MM.1S (cell line): ENCODE measurements at regions not wholly inside any gene's neighbourhood (a gene's known extent, or its start where the extent isn't known, plus 50 kb on each side); places are given as distances from the start of the nearest gene placed in this dataset.
"Not testable (repeated sequence)": the region's sequence is repeated elsewhere in the genome, so short reads cannot be mapped to it uniquely, and the experiment has no call there.

Experiments
- DNase-seq: peaks from one replicate; pipeline ENCODE4 v3.0.0-alpha.2; 2015
- H2AFZ ChIP-seq: fragments of 300-600 bp; sonication (generic); 2 replicates; pipeline ENCODE4 v1.6.0; 2016; ENCODE audit warnings: antibody characterized with exemption, low read length
- H3F3A ChIP-seq: fragments of 300-600 bp; sonication (generic); 2 replicates; pipeline ENCODE4 v1.6.1; 2016; ENCODE audit warnings: mild to moderate bottlenecking, antibody characterized with exemption, low read length, moderate library complexity, mixed read lengths; ENCODE audit not compliant: insufficient read depth
- H3K27ac ChIP-seq: fragments of 300-600 bp; sonication (generic); 2 replicates; pipeline ENCODE4 v1.5.1; 2016; ENCODE audit warnings: mild to moderate bottlenecking, low read length
- H3K27me3 ChIP-seq: fragments of 300-600 bp; sonication (generic); replicated peaks from 2 replicates; pipeline ENCODE4 v1.6.0; 2016; ENCODE audit warnings: low read length; ENCODE audit not compliant: insufficient read depth
- H3K36me3 ChIP-seq: fragments of 300-600 bp; sonication (generic); replicated peaks from 2 replicates; pipeline ENCODE4 v1.6.1; 2016; ENCODE audit warnings: mild to moderate bottlenecking, low read length, mixed read lengths; ENCODE audit not compliant: insufficient read depth
- H3K4me1 ChIP-seq: fragments of 300-600 bp; sonication (generic); 2 replicates; pipeline ENCODE4 v1.6.1; 2016; ENCODE audit warnings: low read length, mixed read lengths
- H3K4me2 ChIP-seq: fragments of 300-600 bp; sonication (generic); 2 replicates; pipeline ENCODE4 v1.6.0; 2016; ENCODE audit warnings: low read depth, low read length
- H3K4me3 ChIP-seq: fragments of 300-600 bp; sonication (generic); 2 replicates; pipeline ENCODE4 v1.5.1; 2016; ENCODE audit warnings: low read length, mixed read lengths
- H3K79me2 ChIP-seq: fragments of 300-600 bp; sonication (generic); 2 replicates; pipeline ENCODE4 v1.6.1; 2016; ENCODE audit warnings: mixed run types, low read length, mixed read lengths
- H3K9ac ChIP-seq: fragments of 300-600 bp; sonication (generic); 2 replicates; pipeline ENCODE4 v1.6.1; 2016; ENCODE audit warnings: low read length, mixed read lengths
- H3K9me2 ChIP-seq: fragments of 300-600 bp; sonication (generic); replicated peaks from 2 replicates; pipeline ENCODE4 v1.6.1; 2016; ENCODE audit warnings: mild to moderate bottlenecking, low read length, mixed read lengths; ENCODE audit not compliant: insufficient read depth
- H3K9me3 ChIP-seq: fragments of 300-600 bp; sonication (generic); replicated peaks from 2 replicates; pipeline ENCODE4 v1.6.1; 2016; ENCODE audit warnings: mild to moderate bottlenecking, low read length, mixed read lengths; ENCODE audit not compliant: insufficient read depth
- H4K20me1 ChIP-seq: fragments of 300-600 bp; sonication (generic); 2 replicates; pipeline ENCODE4 v1.6.1; 2016; ENCODE audit warnings: mild to moderate bottlenecking, low read length, moderate library complexity, mixed read lengths; ENCODE audit not compliant: insufficient read depth
- EZH2 ChIP-seq: fragments of 300-600 bp; sonication (generic); optimal IDR thresholded peaks from 2 replicates; pipeline ENCODE3; 2017; ENCODE audit warnings: low read depth, mild to moderate bottlenecking, antibody characterized with exemption, low read length, mixed read lengths
- EZH2phosphoT487 ChIP-seq: fragments of 300-600 bp; sonication (generic); IDR thresholded peaks from 2 replicates; pipeline ENCODE4 v1.6.1; 2018; ENCODE audit warnings: antibody characterized with exemption, low read length
- TF ChIP-seq, protein P1 (sequence below): fragments of 300-600 bp; sonication (generic); IDR thresholded peaks from 2 replicates; pipeline ENCODE4 v1.5.1; 2016; ENCODE audit warnings: antibody characterized with exemption, low read length, mixed read lengths

DNA sequence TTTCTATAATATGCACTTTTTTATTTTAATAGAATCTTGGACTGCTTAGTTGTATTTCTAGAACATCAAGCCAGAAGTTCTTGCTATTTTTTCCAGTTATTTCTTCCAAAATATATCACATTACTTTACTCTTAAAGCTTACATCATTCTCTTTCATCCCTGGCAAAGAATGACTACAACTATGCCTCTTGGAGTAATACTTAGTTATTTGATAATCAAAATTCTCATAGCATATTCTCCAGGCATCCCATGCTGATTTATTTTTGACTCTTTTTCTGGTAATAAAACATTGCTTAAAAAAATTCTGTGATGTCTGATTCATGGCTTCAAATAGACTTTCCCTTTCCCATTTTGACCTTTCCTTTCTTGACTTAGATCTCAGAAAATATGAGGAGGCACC, 118.7 kb upstream of the TSPAN8 start:
- Histone ChIP-seq H4K20me1 (no peaks in the 10 kb centered on the region), H2AFZ (no peak overlapping the region), H3K4me2 (no peak overlapping the region), H3K79me2 (no peaks in the 10 kb centered on the region), H3K27me3 (no peaks in the 10 kb centered on the region), H3K9me3 (no peaks in the 10 kb centered on the region), H3K27ac (no peak overlapping the region), H3F3A (no peaks in the 10 kb centered on the region), H3K9ac (no peak overlapping the region), H3K4me1 (no peaks in the 10 kb centered on the region), H3K4me3 (no peak overlapping the region), H3K9me2 (no peaks in the 10 kb centered on the region), H3K36me3 (no peaks in the 10 kb centered on the region)
- TF ChIP-seq EZH2, result no peak
- no peak for TF ChIP-seq EZH2phosphoT487
- DNase-seq, result no peak

DNA sequence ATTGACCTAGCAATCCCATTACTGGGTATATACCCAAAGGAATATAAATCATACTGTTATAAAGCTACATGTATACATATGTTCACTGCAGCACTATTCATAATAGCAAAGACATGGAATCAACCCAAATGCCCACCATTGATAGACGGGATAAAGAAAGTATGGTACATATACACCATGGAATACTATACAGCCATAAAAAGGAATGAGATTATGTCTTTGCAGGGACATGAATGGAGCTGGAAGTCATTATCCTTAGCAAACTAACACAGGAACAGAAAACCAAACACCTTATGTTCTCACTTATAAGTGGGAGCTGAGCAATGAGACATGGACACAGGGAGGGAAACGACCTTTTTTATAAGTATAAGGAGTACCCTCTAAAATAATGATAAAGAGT, 113.0 kb upstream of the TSPAN8 start:
- not testable (repeated sequence) for H3K79me2 ChIP-seq, H3K27me3 ChIP-seq, H2AFZ ChIP-seq, H3K4me3 ChIP-seq, DNase-seq, H3K27ac ChIP-seq, H3K9me3 ChIP-seq, H4K20me1 ChIP-seq, H3F3A ChIP-seq, H3K9me2 ChIP-seq, H3K9ac ChIP-seq, H3K36me3 ChIP-seq, H3K4me2 ChIP-seq, H3K4me1 ChIP-seq

DNA sequence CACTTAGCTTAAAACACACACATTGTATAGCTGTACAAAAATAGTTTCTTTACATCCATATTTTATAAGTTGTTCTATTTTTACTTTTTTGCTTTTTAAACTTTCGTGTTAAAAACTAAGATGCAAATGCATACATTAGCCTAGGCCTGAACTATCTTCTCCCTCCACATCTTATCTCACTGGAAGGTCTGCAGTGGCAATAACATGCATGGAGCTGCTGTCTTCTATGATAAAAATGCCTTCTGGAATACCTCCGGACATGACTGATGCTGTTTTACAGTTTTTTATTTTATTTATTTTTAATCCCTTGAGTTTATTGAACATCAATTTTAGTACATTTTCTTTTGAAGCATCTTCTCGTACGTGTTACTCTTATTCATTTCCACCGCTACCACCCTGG, 112.3 kb upstream of the TSPAN8 start:
- Histone ChIP-seq H3K9me2 (no peaks in the 10 kb centered on the region), H3K4me3 (no peak overlapping the region), H3K9ac (no peak overlapping the region), H2AFZ (no peak overlapping the region), H3K27me3 (no peaks in the 10 kb centered on the region), H3K79me2 (no peaks in the 10 kb centered on the region), H3F3A (no peaks in the 10 kb centered on the region), H3K36me3 (no peaks in the 10 kb centered on the region), H4K20me1 (no peaks in the 10 kb centered on the region), H3K4me2 (no peak overlapping the region), H3K27ac (no peak overlapping the region), H3K4me1 (no peaks in the 10 kb centered on the region), H3K9me3 (no peaks in the 10 kb centered on the region)
- no peak for TF ChIP-seq EZH2
- TF ChIP-seq EZH2phosphoT487, result no peak
- no peak for DNase-seq

DNA sequence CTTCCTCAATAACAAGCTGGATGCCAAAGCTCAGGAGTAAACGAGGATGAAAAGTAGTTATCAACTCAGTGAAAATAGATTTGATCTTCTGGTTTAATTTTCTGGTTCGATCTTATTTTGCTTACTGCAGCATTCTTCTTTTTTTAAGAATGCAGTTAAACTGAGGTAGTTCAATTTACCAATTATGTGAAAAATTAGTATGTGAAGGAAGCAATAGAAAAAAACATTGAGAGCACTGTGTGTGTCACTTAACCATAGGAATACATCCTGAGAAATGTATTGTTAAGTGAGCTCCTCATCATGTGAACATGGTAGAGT, 111.4 kb upstream of the TSPAN8 start:
- no peak overlapping the region for H3K9ac ChIP-seq
- no peak for DNase-seq

More for the DNA sequence above, 111.4 kb upstream of the TSPAN8 start:
- Histone ChIP-seq H3F3A (no peaks in the 10 kb centered on the region), H3K4me3 (no peak overlapping the region), H3K9me2 (no peaks in the 10 kb centered on the region), H3K79me2 (no peaks in the 10 kb centered on the region), H3K27ac (no peak overlapping the region), H3K4me1 (no peaks in the 10 kb centered on the region), H3K9me3 (no peaks in the 10 kb centered on the region), H2AFZ (no peak overlapping the region), H3K27me3 (no peaks in the 10 kb centered on the region), H3K36me3 (no peaks in the 10 kb centered on the region), H4K20me1 (no peaks in the 10 kb centered on the region), H3K4me2 (no peak overlapping the region)
- TF ChIP-seq EZH2phosphoT487 (no peak), EZH2 (no peak)
- TF ChIP-seq, protein P1, sequence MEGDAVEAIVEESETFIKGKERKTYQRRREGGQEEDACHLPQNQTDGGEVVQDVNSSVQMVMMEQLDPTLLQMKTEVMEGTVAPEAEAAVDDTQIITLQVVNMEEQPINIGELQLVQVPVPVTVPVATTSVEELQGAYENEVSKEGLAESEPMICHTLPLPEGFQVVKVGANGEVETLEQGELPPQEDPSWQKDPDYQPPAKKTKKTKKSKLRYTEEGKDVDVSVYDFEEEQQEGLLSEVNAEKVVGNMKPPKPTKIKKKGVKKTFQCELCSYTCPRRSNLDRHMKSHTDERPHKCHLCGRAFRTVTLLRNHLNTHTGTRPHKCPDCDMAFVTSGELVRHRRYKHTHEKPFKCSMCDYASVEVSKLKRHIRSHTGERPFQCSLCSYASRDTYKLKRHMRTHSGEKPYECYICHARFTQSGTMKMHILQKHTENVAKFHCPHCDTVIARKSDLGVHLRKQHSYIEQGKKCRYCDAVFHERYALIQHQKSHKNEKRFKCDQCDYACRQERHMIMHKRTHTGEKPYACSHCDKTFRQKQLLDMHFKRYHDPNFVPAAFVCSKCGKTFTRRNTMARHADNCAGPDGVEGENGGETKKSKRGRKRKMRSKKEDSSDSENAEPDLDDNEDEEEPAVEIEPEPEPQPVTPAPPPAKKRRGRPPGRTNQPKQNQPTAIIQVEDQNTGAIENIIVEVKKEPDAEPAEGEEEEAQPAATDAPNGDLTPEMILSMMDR, result no peak
